Prostate gland (tissue), 2 donors: ENCODE measurements at regions not wholly inside any gene's neighbourhood (a gene's known extent, or its start where the extent isn't known, plus 50 kb on each side); places are given as distances from the start of the nearest gene placed in this dataset.

Experiments used
- DNase-seq: peaks from one replicate; pipeline ENCODE4 v3.0.0-alpha.2; 2019; ENCODE audit warnings: low spot score
- H3K27ac ChIP-seq, 2 donors: fragments of 200-600 bp; sonication (generic); 2 replicates each; pipeline ENCODE4 v1.5.1; 2017 to 2019
- H3K27me3 ChIP-seq: fragments of 200-600 bp; sonication (generic); replicated peaks from 2 replicates; pipeline ENCODE4 v1.5.1; 2019; ENCODE audit not compliant: insufficient read depth
- H3K36me3 ChIP-seq, 2 donors: fragments of 200-600 bp; sonication (generic); 1 replicate in 1 of 2; 2 replicates in 1 of 2; pipeline versions ENCODE4 v1.5.1 to v1.8.1; 2017 to 2019
- H3K4me1 ChIP-seq: fragments of 200-600 bp; sonication (generic); replicated peaks from 2 replicates; pipeline ENCODE4 v1.5.1; 2019
- H3K4me3 ChIP-seq, 2 donors: fragments of 200-600 bp; sonication (generic); 2 replicates each; pipeline ENCODE4 v1.5.1; 2017 to 2019
- H3K9me3 ChIP-seq: fragments of 200-600 bp; sonication (generic); 2 replicates; pipeline ENCODE4 v1.5.1; 2017
- CTCF ChIP-seq, 4 experiments: fragments of 200-600 bp in 2 of 4; fragments of 450-650 bp in 2 of 4; sonication (generic) in 2 of 4; IDR thresholded peaks; 1 replicate in 3 of 4; 2 replicates in 1 of 4; pipeline ENCODE4 v1.5.1; 2016 to 2019; ENCODE audit warnings: antibody characterized with exemption in 4 of 4, mild to moderate bottlenecking in 2 of 4, moderate library complexity in 2 of 4
- POLR2A ChIP-seq: fragments of 450-650 bp; IDR thresholded peaks from one replicate; pipeline ENCODE4 v1.6.1; 2016; ENCODE audit warnings: antibody characterized with exemption, mild to moderate bottlenecking
- POLR2AphosphoS5 ChIP-seq: sonication (generic); formaldehyde crosslinking; IDR thresholded peaks from one replicate; pipeline ENCODE4 v1.6.1; 2017; ENCODE audit warnings: antibody characterized with exemption
- WGBS: methylation state at CpG from one replicate; pipeline ENCODE4 v1.1.5; 2018; 5-methylcytosine and 5-hydroxymethylcytosine counted together
- intact Hi-C: fragments of 100-400 bp; cut with DNase I; formaldehyde crosslinking; loops from one replicate; pipeline ENCODE4 v1.14.2; 2022

DNA sequence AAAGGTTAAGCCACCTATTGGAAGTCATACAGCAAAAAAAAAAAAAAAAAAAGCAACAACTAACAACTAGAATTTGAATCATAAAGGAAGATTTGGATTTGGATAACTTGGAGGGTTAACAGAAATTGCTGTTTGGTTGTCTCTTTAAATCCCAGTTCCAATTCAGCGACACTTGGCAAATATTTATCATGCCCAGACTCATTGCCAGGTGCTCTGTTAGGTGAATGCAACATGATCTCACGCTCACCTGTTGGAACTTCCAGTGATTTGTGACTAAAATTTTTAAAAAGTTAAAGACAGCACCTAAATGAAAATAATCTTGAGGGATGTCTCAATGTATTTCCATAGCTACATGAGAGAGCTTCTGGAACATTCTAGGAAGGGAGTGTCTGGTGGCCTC, 103.7 kb downstream of the TBX3 start:
- Histone ChIP-seq H3K27me3 (no peaks in the 10 kb centered on the region), H3K36me3 (no peaks in the 10 kb centered on the region), H3K27ac (no peak overlapping the region), H3K9me3 (no peaks in the 10 kb centered on the region), H3K4me1 (no peaks in the 10 kb centered on the region), H3K4me3 (no peak overlapping the region)
- intact Hi-C loops, result no loop called here
- no peak for TF ChIP-seq CTCF (IDR thresholded peaks at IDR 0.05)
- peak; percentile 56 for TF ChIP-seq POLR2AphosphoS5
- WGBS, result 49% methylated on average over 2 of the region's 2 CpGs
- DNase-seq, result peak; percentile 51

- DNase-seq, result no peak
- Histone ChIP-seq H3K9me3 (no peaks in the 10 kb centered on the region), H3K27me3 (no peaks in the 10 kb centered on the region), H3K4me1 (no peaks in the 10 kb centered on the region), H3K36me3 (no peaks in the 10 kb centered on the region), H3K27ac (no peak overlapping the region), H3K4me3 (no peak overlapping the region)
- WGBS, result 21% methylated on average over 1 of the region's 1 CpG
- intact Hi-C loops, result no loop called here
- TF ChIP-seq CTCF (IDR thresholded peaks at IDR 0.05) (no peak), POLR2A (no peak), POLR2AphosphoS5 (no peak)
These were observed 104.6 kb downstream of the TBX3 start for GRCh38 chr12:114579389-114579788.

GRCh38 chr12:114562654-114563053, 121.3 kb downstream of the TBX3 start:
- TF ChIP-seq POLR2AphosphoS5, result no peak
- TF ChIP-seq CTCF (IDR thresholded peaks at IDR 0.05), result no peak
- no peak for TF ChIP-seq POLR2A
- Histone ChIP-seq H3K27ac (no peak overlapping the region), H3K9me3 (no peaks in the 10 kb centered on the region), H3K4me3 (no peak overlapping the region), H3K36me3 (no peaks in the 10 kb centered on the region), H3K27me3 (no peaks in the 10 kb centered on the region), H3K4me1 (no peaks in the 10 kb centered on the region)
- intact Hi-C loops, result no loop called here
- no peak for DNase-seq
- WGBS, result 78% methylated on average over 2 of the region's 2 CpGs

GRCh38 chr12:114555451-114555850, 128.5 kb downstream of the TBX3 start:
- no peaks in the 10 kb centered on the region for H3K9me3 ChIP-seq
- H3K27ac ChIP-seq, result no peak overlapping the region
- H3K27me3 ChIP-seq, result no peaks in the 10 kb centered on the region
- H3K4me1 ChIP-seq, result no peaks in the 10 kb centered on the region
- WGBS, result 18% methylated on average over 2 of the region's 2 CpGs
- TF ChIP-seq POLR2A (no peak), CTCF (IDR thresholded peaks at IDR 0.05) (no peak), POLR2AphosphoS5 (no peak)
- H3K4me3 ChIP-seq, result no peak overlapping the region
- DNase-seq, result no peak
- intact Hi-C loops, result no loop called here
- no peaks in the 10 kb centered on the region for H3K36me3 ChIP-seq

- no peaks in the 10 kb centered on the region for H3K36me3 ChIP-seq
- WGBS, result 100% methylated on average over 1 of the region's 1 CpG
- intact Hi-C loops, result no loop called here
These were observed 136.3 kb downstream of the TBX3 start for GRCh38 chr12:114547636-114548035.

More at GRCh38 chr12:114547636-114548035, 136.3 kb downstream of the TBX3 start:
- Histone ChIP-seq H3K27ac (no peak overlapping the region), H3K4me3 (no peak overlapping the region), H3K27me3 (no peaks in the 10 kb centered on the region), H3K4me1 (no peaks in the 10 kb centered on the region), H3K9me3 (no peaks in the 10 kb centered on the region)
- TF ChIP-seq CTCF (IDR thresholded peaks at IDR 0.05) (no peak), POLR2A (no peak), POLR2AphosphoS5 (no peak)
- DNase-seq, result no peak
